ENCODE measurements at regions not wholly inside any gene's neighbourhood (a gene's known extent, or its start where the extent isn't known, plus 50 kb on each side); places are given as distances from the start of the nearest gene placed in this dataset.
"Not testable (repeated sequence)": the region's sequence is repeated elsewhere in the genome, so short reads cannot be mapped to it uniquely, and the experiment has no call there.

DNA sequence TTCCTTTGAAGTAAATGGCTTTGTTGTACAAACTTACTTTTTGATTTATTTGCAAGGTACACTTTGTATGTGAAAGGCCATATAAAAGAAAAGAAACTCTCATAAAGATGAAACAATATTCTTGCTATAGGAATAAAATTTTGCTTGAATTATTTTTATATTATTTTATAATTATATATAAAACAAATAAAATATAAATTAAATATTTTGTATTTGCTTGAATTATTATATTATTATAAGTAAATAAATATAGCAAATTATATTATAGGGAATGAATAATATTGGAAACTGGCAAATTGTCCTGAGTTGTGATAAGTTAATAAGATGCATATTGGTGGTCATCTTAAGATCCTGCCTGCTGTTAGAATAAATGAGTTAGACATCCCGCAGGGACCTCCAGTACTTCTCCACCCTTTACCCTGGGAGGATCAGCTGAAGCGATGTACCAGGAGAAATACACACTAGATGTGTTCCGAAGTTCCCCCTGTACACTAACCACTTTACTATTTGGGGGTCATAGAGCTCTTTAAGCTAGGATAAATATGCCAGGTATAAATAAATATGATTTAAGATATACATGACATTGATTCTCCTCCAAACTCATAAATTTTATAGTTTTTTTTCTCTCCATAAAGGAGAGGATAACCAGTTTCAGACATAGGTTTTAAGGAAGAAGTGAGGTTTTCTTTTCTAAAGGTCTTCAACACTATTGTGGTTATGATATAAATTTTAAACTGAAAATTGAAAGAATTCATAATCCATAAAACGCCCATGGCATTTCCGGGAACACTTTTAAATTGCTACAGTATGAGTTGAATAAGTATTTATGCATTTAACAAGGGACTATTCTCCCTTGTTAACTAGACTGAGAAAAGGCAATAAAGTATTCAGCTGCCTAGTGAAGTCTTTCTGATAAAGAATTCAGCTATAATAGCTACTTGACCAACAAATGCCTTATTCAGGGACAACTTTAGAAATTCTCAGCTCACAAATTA, 486.3 kb upstream of the MARCKS start:
- Histone ChIP-seq H3K36me3 (ENCODE audit: control insufficient read depth, insufficient read depth, low read length) (no peaks in the 10 kb centered on the region), H3K27me3 (ENCODE audit: control insufficient read depth, insufficient read depth, low read length) (no peaks in the 10 kb centered on the region), H3K4me3 (ENCODE audit: low read depth, low read length) (no peak overlapping the region)
- DNase-seq (ENCODE audit: low read depth): no peak
- TF ChIP-seq, protein P1, sequence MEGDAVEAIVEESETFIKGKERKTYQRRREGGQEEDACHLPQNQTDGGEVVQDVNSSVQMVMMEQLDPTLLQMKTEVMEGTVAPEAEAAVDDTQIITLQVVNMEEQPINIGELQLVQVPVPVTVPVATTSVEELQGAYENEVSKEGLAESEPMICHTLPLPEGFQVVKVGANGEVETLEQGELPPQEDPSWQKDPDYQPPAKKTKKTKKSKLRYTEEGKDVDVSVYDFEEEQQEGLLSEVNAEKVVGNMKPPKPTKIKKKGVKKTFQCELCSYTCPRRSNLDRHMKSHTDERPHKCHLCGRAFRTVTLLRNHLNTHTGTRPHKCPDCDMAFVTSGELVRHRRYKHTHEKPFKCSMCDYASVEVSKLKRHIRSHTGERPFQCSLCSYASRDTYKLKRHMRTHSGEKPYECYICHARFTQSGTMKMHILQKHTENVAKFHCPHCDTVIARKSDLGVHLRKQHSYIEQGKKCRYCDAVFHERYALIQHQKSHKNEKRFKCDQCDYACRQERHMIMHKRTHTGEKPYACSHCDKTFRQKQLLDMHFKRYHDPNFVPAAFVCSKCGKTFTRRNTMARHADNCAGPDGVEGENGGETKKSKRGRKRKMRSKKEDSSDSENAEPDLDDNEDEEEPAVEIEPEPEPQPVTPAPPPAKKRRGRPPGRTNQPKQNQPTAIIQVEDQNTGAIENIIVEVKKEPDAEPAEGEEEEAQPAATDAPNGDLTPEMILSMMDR (IDR thresholded peaks at IDR 0.05; ENCODE audit: insufficient read depth, low read depth, low read length): no peak
- POLR2A ChIA-PET: no interaction called here
- CTCF ChIA-PET: interaction anchor here (1.0 kb wide), 1 partner anchor 29 kb away, joined by 3 read pairs; no protein-coding TSS in a partner anchor

DNA sequence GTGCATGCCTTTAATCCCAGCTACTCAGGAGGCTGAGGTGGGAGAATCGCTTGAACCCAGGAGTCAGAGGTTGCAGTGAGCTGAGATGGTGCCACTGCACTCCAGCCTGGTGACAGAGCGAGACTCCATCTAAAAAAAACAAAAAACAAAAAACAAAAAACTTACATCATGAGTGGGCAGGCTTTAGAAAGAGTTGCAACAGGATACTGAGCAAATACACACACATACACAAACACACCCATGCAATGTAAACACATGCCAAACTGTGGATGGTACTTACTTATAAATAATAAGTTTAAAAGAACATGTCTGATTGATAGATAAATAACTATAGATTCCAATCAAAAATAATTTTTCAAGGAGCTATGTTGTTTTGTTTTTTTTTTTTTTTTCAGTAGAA, 481.7 kb upstream of the MARCKS start:
- ChIA-PET CTCF (interaction anchor here (1.0 to 1.4 kb wide), 3 partner anchors 10 to 483 kb away, joined by 4 to 6 read pairs (median 4); no protein-coding TSS in a partner anchor), POLR2A (interaction anchor here (0.9 kb wide), 1 partner anchor 37 kb away, joined by 5 read pairs; no protein-coding TSS in a partner anchor)
- DNase-seq (ENCODE audit: low read depth): not testable (repeated sequence)

DNA sequence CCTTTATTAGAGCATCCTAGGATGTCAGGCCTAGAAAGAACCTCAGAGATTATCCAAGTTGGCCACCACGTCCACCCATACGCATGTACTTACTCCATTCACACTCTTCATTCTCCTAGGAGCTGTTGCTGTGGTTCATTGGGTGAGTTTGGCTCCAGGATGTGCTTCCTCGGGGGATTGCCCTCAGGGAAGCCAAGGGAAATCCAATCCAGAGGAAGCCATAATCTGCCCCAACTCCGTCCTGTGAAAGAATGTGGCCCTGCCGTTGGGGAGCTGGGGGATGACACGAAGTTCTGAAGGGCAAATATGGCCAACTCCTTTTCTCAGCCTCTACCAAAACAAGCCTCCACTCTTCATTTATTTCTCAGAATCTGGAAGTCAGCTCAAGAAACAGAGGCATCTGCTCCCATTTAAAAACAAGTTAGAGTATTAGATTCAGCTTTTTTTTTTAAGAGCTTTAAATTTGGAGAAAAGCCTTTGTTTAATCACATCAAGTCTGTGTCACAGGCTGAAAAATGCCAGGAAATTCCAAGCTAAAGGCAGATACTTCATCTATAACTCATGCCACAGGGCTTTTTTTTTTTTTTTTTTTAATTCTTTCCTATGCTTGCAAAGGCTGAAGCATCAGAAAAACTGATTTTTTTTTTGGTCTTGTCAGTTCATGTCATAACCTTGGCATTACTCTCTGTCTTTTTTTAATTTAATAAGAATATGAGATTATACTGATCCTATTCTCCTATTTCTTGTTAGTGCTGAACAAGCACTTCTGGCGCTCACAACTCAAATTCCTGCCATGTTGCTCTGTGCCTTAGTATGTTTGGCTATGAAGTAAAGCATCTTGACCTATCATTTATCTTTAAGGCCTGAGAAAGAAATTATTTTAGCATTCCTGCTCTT, 480.9 kb upstream of the MARCKS start:
- CTCF ChIA-PET: interaction anchor here (1.0 to 1.4 kb wide), 3 partner anchors 11 to 483 kb away, joined by 4 to 6 read pairs (median 4); no protein-coding TSS in a partner anchor
- POLR2A ChIA-PET: interaction anchor here (0.5 to 0.9 kb wide), 4 partner anchors 37 to 710 kb away, joined by 3 to 12 read pairs (median 6); no protein-coding TSS in a partner anchor
- DNase-seq (ENCODE audit: low read depth): peak; percentile 66

More for the DNA sequence above, 481.7 kb upstream of the MARCKS start:
- not testable (repeated sequence) for H3K27me3 ChIP-seq (ENCODE audit: control insufficient read depth, insufficient read depth, low read length); H3K36me3 ChIP-seq (ENCODE audit: control insufficient read depth, insufficient read depth, low read length); H3K4me3 ChIP-seq (ENCODE audit: low read depth, low read length)

DNA sequence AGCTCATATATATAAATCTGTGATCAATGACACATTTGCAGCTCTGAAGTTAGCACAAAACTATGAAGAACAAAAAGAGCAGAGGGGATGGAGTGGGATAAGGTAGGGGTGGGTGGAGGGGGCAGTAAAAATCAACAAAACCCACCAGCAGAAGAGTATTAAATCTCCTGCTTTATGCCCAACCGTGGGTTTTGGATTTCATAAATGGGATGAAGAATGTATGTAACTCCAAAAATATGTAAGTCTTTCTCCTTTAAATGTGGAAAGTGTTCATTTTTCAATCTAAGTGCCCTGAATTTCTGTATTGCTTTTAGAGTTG, 480.3 kb upstream of the MARCKS start:
- DNase-seq (ENCODE audit: low read depth): no peak
- Histone ChIP-seq H3K4me3 (ENCODE audit: low read depth, low read length) (no peak overlapping the region), H3K36me3 (ENCODE audit: control insufficient read depth, insufficient read depth, low read length) (no peaks in the 10 kb centered on the region), H3K27me3 (ENCODE audit: control insufficient read depth, insufficient read depth, low read length) (no peaks in the 10 kb centered on the region)
- ChIA-PET POLR2A (interaction anchor here (0.7 kb wide), 1 partner anchor 56 kb away, joined by 3 read pairs; no protein-coding TSS in a partner anchor), CTCF (interaction anchor here (1.3 to 1.4 kb wide), 2 partner anchors 12 to 482 kb away, joined by 4 to 6 read pairs; no protein-coding TSS in a partner anchor)
- TF ChIP-seq, protein P1 (IDR thresholded peaks at IDR 0.05; ENCODE audit: insufficient read depth, low read depth, low read length): no peak

More for the DNA sequence above, 480.9 kb upstream of the MARCKS start:
- no peaks in the 10 kb centered on the region for H3K36me3 ChIP-seq (ENCODE audit: control insufficient read depth, insufficient read depth, low read length)
- TF ChIP-seq, protein P1 (IDR thresholded peaks at IDR 0.05; ENCODE audit: insufficient read depth, low read depth, low read length): no peak
- no peak overlapping the region for H3K4me3 ChIP-seq (ENCODE audit: low read depth, low read length)
- no peaks in the 10 kb centered on the region for H3K27me3 ChIP-seq (ENCODE audit: control insufficient read depth, insufficient read depth, low read length)

DNA sequence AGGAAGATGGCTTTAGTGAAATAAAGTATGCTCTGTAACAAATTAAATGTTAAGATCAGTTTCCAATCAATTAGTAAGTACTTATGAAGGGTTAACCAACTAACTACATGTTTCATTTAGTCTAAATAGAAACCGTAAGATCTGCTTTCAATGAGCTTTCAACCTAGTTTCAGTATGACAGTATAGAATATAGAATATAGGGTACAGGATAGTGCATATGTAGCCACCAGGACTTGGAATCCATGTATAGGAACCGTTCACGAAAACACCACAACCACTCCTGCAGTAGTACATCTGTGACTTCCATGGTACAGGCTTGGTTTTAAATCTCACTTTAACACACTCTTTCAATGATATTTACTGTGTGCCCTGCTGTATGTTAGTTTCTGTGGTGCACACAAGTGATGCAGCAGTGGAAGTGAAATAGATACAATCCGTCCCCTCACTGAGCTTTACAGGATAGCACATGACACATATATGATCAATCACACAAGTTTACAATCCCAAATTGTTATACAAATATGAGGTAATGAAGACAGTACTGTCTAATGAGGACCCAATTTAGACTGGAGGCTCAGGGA, 479.7 kb upstream of the MARCKS start:
- POLR2A ChIA-PET: no interaction called here
- H3K4me3 ChIP-seq (ENCODE audit: low read depth, low read length): no peak overlapping the region
- no peaks in the 10 kb centered on the region for H3K27me3 ChIP-seq (ENCODE audit: control insufficient read depth, insufficient read depth, low read length)
- CTCF ChIA-PET: no interaction called here
- H3K36me3 ChIP-seq (ENCODE audit: control insufficient read depth, insufficient read depth, low read length): no peaks in the 10 kb centered on the region
- TF ChIP-seq, protein P1 (IDR thresholded peaks at IDR 0.05; ENCODE audit: insufficient read depth, low read depth, low read length): no peak
- no peak for DNase-seq (ENCODE audit: low read depth)

Measured in BJ (cell line).